GM18909 (cell line): ENCODE measurements at regions not wholly inside any gene's neighbourhood (a gene's known extent, or its start where the extent isn't known, plus 50 kb on each side); places are given as distances from the start of the nearest gene placed in this dataset.

Source experiments
- ATAC-seq: cut with Tn5 transposase; IDR thresholded peaks from one replicate; pipeline ENCODE4 v1.9.1; 2021; ENCODE audit warnings: mild to moderate bottlenecking; ENCODE audit not compliant: unreplicated experiment, poor library complexity

- no peak for ATAC-seq
These were observed 349.5 kb downstream of the GXYLT1 start for GRCh38 chr12:41795051-41795600.

- no peak for ATAC-seq
These were observed 350.3 kb downstream of the GXYLT1 start for GRCh38 chr12:41794336-41794735.

- no peak for ATAC-seq
These were observed 359.7 kb downstream of the GXYLT1 start for GRCh38 chr12:41784957-41785356.

DNA sequence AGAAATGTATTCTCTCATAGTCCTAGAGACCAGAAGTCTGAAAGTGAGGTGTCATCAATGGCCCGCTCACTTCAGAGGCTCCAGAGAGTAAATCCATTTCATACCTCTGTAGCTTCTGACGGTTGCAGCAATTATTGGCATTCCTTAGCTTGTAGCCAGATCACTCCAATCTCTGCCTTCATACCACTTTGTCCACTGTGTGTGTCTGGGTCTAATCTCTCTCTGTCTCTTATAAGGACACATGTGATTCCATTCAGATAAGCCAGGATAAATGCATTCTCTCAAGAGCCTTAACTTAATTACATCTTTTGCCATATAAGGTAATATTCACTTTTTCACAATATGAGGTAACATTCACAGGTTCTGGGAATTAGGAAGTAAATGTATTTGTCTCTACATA, 365.7 kb downstream of the GXYLT1 start:
- no peak for ATAC-seq

GRCh38 chr12:41777064-41777790, 367.4 kb downstream of the GXYLT1 start:
- no peak for ATAC-seq

DNA sequence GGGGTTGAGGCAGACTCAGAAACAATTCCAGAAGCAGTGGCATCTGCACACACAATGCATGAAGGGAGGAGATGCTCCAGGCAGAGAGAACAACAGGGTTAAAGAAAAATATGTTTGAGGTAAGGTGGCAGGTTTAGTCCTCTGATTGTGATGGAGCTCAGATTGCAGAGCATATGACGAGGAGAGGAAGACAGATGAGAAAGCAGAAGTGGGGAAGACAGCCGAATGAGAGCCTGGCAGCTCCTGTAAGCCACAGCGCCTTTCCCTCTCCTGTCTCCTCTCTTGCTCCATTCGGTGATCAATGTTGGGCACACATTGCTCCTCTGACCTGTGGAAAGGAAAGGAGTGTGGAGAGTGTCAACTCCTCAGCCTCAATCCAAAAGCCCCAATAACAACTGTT, 372.2 kb downstream of the GXYLT1 start:
- no peak for ATAC-seq

DNA sequence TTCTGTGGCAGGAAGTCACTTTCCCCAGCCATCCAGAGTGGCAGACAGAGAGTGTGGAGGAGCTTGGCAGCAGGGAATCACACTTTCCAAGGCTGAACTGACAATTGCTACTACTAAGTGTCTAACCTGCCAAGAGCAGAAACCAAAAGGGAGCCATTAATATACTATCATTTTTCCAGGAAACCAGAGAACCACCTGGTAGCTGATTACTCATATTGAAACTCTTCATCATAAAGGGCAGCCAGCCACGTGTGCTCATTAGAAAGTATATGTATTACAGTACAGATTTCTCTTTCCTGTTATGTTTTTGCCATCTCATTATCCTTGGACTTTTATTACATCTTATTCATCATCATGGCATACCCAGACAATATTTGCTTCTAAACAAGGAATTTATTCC, 374.9 kb downstream of the GXYLT1 start:
- ATAC-seq: peak; percentile 92

- no peak for ATAC-seq
These were observed 376.2 kb downstream of the GXYLT1 start for GRCh38 chr12:41768456-41768855.

GRCh38 chr12:41762691-41763090, 382.0 kb downstream of the GXYLT1 start:
- ATAC-seq: no peak

DNA sequence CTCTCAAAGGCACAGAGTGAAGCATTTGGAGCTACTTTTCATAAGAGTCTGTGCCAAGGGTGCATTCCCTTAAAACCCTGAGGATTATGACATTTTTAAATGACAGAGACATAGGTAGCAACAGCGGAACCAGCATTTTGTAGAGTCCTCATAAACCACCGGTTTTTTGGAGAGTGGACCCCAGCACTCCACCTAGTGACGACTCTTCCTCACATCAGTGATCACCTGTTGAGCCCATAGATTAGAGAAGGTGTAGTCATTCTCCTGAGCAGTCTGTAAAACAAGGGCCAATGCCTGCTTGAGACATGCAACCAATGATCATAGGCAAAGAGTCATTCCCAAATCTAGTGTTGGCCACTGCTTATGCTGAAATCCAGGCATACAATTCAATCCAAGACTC, 399.1 kb downstream of the GXYLT1 start:
- no peak for ATAC-seq

DNA sequence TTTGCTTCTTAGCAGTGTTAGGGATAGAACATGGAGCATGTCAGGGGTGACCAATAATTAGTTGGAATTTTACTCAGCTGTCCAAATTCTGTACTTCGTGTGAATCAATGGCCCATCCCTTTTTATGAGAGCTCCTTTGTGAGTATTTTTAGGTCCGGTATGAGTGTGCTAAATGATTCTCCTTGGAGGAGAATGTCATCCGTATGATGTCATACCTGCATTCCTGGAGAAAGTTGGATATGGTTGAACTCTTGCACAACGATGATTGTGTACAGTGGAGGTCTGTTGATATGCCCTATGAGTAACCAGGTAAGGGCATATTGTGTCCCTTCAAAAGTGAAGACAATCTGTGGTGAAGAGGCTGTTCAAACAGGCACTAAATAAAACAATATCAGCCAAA, 400.8 kb downstream of the GXYLT1 start:
- ATAC-seq: no peak

DNA sequence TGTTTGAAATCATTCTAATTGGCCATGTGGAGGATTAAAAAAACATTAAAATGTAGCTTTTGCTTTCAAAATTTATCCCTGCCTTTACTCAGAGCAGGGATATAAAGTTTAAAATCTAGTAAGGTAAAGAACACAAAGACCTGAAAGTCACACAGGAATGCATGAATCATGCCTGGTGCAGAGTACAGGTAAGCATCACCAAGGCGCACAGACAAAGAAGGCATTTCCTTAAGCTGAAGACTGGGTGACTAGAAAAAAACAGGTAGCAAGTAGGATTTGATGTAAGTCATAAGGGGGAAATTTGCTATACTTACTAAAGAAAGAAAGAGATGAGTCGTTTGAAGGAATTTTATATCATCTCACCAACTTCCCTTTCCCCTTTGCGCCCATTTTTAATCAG, 405.6 kb downstream of the GXYLT1 start:
- no peak for ATAC-seq

DNA sequence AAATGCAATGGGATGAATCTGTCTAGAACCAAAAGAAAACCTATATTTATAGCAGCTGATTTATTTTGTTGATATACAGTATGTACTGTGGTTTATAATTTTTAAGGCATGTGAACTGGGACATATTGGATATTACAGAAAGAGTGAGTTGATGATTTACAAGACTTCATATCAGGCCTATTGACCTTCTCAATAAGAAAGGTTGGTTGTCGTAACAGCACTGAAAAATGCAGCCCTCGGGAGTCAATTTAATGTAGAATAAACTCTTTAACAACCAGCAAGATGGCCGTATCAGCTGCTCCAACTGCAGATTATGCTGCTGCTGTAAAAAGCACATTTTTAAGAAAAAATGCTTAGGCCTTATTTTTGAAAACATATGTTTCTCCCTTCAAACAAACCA, 407.3 kb downstream of the GXYLT1 start:
- ATAC-seq: no peak

GRCh38 chr12:41736436-41736835, 408.2 kb downstream of the GXYLT1 start:
- no peak for ATAC-seq

DNA sequence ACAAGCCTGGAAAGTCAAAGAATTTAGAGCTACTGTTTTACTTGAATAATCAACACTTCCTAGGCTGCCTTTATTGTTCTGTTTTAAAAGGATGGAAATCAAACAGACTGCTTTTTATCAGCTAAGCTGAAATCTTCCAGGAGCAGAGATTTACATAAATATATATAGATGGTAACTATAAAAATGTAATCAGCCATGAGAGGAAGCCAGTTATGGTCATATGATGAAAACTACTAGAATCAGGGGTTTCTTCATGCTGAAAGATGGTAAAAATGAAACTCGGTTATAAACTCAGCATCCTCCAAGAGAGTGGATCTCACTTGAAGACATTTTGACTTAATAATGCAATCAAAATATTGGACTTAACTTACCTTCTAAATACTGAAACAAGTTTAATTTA, 413.0 kb downstream of the GXYLT1 start:
- ATAC-seq: no peak

DNA sequence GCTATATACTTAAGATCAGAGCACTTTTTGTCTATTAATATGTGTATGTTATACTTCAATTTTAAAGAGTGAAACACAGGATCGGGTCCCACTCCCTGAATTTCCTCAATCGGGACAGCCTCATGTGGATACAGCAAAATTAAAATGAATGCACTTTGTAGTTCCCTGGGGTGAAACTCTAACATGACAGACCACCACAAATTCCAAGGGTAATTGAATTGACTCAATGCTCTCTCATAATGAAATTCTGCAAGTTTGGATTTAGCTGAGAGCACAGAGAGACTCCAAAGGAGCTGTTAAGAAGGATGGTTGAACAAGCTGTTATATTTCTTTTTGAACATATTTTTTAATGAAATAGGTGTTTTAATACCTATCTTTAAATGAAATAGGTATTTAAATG, 413.6 kb downstream of the GXYLT1 start:
- ATAC-seq: no peak

DNA sequence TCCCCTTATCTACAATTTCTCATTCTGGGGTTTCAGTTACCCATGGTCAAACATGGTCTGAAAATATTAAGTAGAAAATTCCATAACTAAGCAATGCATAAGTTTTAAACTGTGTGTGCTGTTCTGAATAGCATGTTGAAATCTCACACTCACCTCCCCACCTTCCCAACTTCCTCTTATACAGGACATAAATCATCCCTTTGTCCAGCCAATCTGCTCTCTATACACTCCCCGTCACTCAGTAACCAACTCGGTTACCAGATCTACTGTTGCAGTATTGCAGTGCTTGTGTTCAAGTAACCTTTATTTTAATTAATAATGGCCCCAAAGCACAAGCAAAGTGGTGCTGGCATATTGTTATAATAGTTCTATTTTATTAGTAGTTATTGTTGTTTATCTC, 420.5 kb downstream of the GXYLT1 start:
- ATAC-seq: no peak

DNA sequence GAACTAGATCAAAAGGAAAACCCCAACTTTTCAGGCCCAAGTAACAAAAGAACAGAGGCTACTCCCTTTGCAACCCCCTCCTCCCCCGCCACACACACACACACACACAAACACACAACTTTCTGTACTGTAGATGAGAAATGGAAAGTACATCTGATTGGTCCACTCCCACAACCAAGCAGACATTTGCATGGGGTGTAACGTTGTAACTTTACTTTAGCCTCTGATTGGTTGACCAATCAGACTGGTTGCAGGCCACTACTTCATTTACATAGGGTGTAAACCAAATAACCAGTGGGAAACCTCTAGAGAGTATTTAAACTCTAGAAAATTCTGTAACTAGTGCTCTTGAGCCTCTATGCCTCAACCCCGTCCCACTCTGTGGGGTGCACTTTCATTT, 425.5 kb downstream of the GXYLT1 start:
- no peak for ATAC-seq

DNA sequence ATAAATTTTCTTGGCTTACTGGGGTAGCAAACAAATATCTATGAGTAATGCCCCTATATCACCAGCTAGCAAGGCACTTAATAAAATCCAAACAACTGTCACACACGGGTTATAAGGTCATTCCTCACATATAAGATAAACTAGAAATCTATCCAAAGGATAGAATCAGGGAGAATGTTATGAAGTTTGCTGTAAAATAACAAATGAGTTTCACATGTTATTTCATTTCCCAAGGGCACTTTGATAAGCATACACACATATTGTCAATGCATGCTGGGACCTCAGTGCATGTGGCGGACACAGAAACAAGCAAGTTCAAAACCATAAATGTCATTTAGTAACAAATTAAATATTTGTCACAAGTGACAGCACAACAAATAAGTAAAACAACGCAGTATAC, 429.4 kb downstream of the GXYLT1 start:
- ATAC-seq: no peak

GRCh38 chr12:41709463-41710285, 435.0 kb downstream of the GXYLT1 start:
- no peak for ATAC-seq

- no peak for ATAC-seq
These were observed 435.7 kb downstream of the GXYLT1 start for GRCh38 chr12:41709012-41709411.

- ATAC-seq: no peak
These were observed 438.3 kb downstream of the GXYLT1 start for GRCh38 chr12:41706376-41706775.
